GM21786 (cell line): ENCODE measurements at regions not wholly inside any gene's neighbourhood (a gene's known extent, or its start where the extent isn't known, plus 50 kb on each side); places are given as distances from the start of the nearest gene placed in this dataset.
"Not testable (repeated sequence)": the region's sequence is repeated elsewhere in the genome, so short reads cannot be mapped to it uniquely, and the experiment has no call there.

ENCODE experiments used
- ATAC-seq: cut with Tn5 transposase; IDR thresholded peaks from one replicate; pipeline ENCODE4 v1.9.1; 2021; ENCODE audit not compliant: unreplicated experiment

DNA sequence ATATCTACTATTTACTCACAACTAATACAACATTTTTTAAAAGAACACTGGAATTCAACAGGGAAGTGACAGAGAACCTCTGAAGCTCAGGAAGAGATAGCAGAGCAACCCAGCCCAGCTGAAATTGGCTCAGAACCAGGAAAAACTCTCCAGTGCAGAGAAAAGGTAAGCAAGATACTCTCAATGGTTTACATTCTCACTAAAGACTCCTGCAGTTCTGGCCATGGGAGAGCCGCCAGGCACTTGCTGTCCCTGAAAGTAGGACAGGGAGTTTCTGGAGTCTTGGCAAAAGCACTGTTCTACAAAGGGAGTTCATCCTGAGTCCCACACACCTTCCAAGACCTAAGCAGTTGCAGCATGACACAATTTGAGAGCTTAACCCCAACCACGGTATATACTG lies 330.8 kb downstream of the TRIM36 start:
- no peak for ATAC-seq

DNA sequence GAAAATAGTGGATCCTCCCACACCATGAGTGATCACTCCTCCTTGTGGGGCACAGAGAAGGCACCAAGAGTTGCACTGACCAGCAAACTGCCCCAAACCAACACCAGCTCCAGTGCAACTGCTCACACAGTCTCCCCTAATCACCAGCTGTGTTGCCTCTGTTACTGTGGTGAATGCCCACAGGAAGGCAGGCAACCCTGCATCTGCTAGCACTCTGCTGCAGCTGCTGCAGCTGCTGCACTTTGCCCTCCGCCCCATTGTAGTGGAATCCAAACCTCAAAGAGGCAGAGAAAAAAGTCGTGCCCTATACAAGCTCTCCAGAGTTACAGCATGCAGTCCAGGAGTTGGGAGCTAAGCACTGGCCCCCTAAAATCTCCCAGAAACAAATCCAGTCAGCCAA lies 339.6 kb downstream of the TRIM36 start:
- ATAC-seq = no peak

DNA sequence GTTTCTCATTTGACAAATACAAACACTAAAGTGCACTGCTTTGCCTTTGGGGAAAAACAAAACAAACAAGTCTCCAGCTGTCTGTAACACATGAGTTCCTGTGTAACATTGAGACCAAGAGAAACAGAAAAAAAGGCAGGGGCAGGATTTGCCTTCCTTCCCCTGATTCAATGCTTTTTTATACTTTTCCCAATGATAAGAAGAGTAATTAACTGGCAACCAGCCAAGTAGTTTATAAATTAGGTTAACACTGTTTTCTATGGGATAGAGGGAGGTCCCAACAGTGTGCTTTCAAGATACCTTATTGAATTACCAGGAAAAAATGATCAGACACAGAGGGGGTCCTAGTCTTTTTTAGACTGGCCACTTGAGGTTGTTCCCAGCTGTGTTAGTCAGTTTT lies 346.8 kb downstream of the TRIM36 start:
- no peak for ATAC-seq

DNA sequence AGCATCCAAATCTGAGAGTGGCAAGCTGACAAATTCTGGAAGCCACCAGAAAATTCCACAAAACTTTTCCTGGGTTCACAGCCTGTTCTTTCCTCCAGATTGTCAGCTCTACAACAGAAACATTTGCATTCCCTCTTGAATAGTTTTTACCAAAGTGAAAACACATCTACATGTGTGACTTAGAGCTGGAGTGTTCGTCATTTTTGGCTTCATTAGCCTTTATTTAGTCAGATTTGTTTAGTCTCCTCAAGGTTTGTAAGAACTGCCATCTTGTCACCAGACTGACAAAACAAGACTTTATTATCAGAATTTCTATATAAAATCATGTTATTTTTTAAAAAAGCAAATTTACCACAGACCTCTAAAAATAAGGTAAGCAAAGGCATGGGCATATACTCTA lies 347.3 kb downstream of the TRIM36 start:
- ATAC-seq = no peak

DNA sequence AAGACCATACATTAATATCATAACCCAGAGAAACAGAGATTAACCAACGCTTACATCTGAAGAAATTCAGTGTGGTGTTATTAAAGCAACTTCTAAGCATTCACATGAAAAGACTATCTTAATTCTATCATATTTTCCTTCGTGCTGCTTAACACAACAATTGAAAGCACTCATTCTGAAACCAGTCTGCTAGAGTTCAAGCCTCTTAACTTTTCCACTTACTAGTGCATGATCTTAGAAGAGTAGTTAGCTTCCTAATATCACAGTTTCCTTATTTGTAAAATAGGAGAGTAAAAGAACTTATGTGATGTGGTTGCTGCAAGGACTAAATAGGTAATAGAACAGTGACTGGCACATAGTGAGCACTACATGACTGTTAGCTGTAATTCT lies 379.3 kb downstream of the TRIM36 start:
- ATAC-seq = no peak

DNA sequence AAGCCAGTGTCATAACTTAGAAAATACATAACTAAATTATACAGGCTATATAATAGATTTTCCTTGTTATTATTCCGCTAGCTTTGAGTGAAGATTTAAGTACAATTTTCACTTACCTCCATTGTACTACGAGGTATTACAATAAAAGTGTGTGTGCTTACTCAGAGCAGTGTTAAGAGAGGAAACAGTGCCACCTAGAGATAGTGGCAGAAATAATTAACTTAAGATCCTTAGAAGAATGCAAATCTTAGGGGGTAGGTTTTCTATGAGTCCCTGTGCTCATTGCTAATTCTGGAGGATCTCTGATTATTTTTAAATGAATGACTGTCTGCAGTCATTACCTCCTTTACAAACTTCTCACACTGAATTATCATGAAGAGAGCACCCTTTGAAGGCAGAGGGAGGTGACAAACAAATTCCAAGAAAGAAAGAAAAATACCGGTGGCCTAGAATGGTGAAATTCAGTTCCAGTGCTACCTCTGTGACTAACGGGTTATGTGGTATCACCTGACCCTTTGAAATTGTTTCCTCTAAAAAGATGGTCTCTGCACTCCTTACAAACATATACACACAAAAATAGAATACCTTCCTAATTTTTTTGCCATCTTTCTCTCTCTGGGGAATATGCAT lies 379.8 kb downstream of the TRIM36 start:
- ATAC-seq = peak; percentile 77

DNA sequence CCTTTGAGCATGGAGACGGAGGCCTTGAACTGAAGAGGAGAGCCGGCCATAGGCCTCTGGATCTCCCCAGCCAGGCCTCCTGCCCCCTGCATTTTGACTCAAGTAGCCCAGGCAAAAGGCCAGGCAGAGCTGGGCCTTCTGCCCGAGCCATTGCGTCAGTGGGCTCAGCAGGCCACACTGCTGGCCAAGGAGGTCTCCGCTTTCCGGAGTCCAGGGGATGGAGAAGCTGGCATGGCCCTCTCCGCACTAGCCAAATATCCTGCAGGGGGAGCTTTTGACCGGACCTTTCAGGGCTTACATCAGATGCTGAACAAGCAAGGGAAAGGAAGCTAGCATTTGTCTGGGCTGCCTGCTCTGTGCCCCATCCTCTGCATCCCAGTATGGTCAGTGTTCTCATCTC lies 386.8 kb downstream of the TRIM36 start:
- ATAC-seq = no peak

DNA sequence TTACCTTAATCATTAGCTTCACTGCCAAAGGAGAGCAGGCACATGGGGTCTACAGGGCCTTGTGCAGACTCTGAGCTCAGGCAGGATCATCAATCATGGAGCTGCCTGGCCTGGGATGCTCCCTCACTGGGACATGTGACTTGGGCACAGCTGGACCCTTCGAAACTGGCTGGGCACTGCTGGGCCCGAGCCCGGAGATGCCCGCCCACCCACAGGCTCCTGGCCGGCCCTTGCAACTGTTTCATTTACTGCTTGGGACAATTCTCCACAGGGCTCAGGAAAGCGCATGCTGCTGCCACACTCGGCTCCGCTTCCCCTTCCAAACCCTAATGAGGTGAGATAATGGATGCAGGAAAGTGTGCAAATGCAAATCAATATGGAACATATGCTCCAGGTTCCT lies 387.5 kb downstream of the TRIM36 start:
- ATAC-seq = no peak

DNA sequence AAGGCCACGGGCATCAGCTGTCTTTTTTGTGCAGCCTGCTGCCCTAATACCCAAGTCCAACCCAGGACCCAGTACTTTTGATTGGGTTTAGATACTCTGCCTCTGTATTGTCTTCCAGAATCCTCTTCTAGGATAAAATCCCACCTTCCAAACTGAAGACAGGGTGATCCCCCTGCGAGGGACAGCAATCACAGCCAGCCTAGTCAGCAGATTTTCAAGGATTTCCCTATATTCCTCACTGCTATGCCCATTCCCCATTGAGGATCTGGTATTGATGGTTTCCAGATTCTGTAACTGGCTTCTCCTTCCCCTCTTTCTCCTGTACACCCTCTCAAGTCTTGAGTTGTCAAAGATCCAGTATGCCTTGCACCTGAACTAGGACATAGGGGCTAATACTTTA lies 389.4 kb downstream of the TRIM36 start:
- no peak for ATAC-seq

DNA sequence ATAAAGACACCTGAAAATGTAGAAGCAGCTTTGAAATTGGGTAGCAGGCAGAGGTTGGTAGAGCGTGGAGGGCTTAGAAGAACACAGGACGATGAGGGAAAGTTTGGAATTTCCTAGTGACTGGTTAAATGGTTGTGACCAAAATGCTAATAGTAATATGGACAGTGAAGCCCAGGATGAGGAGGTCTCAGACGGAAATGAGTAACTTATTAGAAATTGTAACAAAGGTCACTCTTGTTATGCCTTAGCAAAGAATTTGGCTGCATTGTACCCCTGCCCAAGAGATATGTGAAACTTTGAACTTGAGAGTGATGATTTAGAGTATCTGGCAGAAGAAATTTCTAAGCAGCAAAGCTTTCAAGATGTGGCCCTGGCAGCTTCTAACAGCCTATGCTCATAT lies 382.5 kb downstream of the KCNN2 start:
- ATAC-seq = no peak

DNA sequence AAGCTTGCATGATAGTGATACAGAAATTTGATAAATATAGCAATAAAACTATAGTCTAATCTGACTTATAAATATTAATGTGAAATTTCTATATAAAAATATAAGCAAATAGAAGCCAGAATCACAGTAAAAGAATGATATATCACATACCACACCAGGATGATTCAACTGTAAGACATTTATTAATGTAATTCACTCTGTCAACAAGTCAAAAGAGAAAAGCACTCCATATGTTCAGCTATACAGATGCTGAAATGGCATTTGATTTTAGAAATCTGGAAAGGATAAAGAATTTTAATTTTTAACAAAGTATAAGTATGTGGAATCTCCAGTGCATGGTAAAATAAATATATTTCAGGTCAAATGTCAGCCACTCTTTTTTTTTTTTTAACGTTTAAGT lies 372.4 kb downstream of the KCNN2 start:
- no peak for ATAC-seq

DNA sequence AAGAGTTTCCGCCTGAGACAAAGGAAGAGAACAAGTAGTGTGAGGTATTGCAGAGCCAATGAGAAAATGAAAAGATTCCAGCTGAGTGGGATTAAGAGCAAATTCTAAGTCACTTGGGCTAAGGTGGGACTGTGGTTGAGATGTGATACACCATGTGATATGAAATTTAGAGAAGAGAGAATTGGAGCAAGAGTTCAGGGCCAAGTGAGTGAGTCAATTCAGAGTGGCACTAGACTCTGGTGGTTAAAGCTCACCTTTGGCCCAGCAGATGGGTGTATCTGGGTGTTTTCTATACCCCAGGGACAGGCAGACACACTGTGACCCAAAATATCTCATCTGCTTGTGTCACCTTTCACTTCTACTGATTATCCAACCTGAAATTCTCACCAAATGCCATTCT lies 368.1 kb downstream of the KCNN2 start:
- no peak for ATAC-seq

DNA sequence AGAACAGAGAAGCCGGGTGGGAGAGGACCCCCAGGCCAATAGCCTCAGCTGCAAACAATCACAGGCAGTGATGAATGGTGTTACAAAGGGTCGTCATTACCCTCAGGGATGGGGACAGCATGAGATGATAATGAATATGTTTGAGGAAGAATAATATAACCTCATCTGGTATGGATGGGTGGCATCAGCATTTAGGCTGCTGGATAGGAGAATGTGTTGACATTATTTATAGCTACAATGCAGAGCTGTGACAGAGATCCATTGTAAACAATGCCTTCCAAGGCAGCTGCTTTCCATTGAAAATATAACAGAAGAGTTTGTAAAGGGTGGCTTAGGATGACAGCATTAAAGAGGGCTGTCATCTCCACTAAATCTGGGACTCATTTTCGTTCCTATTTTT lies 365.5 kb downstream of the KCNN2 start:
- no peak for ATAC-seq

DNA sequence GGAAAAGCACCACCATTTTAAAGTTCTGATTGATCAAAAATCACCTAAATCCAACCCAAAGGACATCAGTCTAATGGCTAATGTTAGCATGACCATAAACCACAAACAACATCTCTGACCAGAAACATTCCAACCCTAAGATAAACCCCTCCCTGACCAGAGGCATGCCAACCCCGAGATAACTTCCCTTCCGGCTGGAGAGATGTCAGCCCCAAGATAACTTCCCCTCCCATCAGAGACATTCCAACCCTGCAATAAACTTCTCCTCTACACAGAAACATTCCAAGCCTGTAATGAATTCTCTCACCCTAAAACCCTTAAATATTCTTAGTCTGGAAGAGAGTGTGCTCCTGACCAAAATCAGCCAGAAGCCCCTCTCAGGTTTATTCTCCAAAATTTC lies 364.3 kb downstream of the KCNN2 start:
- ATAC-seq = no peak

DNA sequence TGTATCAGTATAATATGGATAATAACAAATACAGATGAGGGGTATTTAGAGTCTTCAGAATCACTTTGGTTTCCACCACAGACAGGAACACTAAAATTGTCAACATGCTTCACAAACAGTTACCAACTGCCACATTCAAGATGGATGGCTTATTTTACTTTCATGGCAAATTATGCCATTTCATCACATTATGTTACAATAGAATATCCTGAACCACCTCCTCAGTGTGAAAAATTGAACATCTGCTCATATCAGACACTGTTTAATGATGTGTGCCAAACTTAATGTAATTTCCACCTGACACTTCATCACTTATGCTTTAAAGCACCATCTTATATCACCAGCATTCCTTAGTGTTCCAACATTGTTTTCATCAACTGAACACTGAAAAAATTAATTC lies 357.4 kb downstream of the KCNN2 start:
- ATAC-seq = no peak

DNA sequence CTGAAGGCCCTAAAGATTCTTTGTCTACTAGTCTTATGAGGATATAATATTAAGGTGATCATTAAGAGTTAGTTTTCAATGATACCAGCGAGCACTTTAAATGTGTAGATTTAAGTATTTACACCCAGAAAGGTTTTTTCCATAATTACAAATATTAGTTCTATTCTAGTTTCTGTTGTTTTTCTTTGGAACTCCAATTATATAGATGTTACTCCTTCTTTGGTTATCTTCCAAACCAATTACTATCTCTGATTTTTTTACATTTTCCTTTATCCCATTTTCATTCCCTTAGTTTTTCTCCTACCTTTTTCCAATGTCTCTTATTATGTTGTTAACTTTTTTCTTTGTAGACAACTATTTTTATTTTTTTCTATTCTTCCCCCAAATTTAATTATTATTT lies 355.1 kb downstream of the KCNN2 start:
- no peak for ATAC-seq

DNA sequence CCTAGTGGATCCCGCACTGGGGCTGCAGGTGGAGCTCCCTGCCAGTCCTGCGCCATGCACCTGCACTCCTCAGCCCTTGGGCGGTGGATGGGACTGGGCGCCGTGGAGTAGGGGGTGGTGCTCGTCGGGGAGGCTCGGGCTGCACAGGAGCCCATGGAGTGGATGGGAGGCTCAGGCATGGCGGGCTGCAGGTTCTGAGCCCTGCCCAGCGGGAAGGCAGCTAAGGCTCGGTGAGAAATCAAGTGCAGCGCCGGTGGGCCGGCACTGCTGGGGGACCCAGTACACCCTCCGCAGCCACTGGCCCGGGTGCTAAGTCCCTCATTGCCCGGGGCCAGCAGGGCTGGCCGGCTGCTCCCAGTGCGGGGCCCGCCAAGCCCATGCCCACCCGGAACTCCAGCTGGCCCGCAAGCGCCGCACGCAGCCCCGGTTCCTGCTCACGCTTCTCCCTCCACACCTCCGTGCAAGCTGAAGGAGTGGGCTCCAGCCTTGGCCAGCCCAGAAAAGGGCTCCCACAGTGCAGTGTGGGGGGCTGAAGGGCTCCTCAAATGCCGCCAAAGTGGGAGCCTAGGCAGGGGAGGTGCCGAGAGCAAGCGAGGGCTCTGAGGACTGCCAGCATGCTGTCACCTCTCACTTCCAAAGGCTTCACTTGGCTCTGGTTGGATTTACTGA lies 342.5 kb downstream of the KCNN2 start:
- not testable (repeated sequence) for ATAC-seq

DNA sequence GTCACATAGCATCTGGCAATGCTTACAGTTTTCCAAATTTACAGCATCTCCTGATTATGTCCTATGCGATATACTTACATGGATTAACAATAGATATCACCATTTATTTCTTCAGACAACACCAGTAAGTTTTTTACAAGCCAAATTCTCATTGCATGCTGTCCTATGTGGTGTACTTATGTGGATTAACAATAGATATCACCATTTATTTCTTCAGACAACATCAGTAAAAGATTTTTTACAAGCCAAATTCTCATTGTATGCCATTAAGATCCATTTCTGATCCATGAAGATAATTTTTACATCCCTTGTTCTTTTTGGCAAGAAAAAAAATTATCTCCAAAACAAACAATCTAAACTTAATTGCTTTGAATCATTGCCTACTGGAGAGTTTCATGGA lies 340.9 kb downstream of the KCNN2 start:
- ATAC-seq = no peak

DNA sequence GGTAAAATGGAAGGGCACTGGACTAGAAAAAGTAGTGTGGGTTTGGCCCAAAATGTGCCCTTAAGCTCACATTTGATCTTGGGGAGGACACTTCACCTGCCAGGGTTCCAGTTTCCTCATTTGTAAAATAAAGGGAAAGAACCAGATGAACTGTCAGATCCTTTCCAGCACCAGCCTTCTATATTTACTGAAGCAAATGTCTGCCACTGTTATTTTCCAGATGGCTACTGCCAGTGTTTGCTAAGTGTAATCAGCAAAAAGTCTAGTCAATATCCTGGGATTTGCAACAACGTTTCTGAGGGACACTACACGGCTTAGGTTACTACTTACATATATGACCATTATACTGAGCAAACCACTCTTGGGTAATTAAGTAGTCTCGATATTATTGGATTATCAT lies 340.3 kb downstream of the KCNN2 start:
- ATAC-seq = no peak

DNA sequence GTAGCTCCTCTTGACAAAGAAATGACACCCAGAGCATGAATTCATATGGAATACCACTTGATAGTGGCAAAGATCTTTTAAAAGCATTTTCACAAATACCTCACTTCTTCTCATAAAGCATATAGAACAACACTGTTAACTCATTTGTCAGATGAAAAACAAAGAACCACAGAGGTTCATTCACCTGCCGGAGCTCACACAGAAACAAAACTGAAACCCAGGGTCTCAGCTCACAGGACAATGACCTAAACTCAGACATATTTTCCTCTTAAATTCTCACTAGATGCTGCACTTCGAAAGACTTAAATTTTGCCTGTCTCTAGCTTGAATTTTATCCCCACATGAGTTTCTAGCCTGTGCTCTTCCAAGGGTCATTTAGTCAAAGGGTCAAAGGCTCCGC lies 339.0 kb downstream of the KCNN2 start:
- ATAC-seq = no peak

DNA sequence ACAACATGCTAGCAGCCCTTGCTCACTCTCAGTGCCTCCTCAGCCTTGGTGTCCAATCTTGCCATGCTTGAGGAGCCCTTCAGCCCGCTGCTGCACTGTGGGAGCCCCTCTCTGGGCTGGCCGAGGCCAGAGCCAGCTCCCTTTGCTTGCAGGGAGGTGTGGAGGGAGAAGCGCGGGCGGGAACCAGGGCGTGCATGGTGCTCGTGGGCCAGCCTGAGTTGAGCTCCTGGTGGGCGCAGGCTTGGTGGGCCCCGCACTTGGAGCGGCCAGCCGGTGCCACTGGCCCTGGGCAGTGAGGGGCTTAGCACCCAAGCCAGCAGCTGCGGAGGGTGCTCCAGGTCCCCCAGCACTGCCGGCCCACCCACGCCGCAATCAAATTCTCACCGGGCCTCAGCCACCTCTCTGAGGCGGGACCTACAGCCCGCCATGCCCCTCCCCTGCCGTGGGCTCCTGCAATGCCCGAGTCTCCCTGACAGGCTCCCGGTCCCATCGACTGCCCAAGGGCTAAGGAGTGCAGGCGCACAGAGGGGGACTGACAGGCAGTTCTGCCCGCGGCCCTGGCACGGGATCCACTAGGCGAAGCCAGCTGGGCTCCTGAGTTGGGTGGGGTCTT lies 333.5 kb downstream of the KCNN2 start:
- ATAC-seq = no peak

DNA sequence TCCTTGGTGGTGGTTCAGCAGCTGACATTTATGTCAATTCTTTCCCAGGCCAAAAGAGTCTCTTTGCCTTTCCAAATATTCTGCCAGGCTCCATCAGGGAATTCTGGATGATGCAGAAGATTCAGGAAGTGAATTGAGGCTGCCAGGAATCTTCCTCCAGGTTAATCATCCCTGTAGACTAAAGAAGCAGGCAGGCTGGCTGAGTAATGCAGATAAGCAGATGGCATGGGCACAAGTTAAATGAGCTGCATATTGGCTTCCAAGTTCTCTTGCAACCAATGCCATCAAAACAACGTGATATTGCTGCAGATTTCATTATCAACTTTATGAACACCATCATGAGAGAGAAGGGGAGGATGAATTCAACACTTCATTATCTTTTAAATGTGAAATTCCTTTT lies 324.5 kb downstream of the KCNN2 start:
- ATAC-seq = no peak

DNA sequence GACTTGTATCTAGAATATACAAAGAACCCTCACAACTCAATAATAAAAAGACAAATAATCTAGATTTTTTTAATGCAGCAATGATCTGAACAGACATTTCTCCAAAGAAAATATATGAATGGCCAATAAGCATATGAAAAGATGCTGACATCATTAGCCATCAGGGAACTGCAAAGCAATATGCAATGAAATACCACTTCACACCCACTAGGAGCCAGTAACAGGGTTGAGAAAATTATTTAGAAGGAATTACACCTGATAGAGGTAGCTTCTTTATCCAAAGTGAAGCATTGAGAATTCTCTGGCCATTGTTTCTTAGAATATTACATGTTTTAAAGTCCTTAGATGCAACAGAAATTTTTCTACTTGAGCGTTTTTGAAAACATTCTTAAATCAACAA lies 316.9 kb downstream of the KCNN2 start:
- no peak for ATAC-seq
